Adrenal gland (tissue), 9 donors: ENCODE measurements at regions not wholly inside any gene's neighbourhood (a gene's known extent, or its start where the extent isn't known, plus 50 kb on each side); places are given as distances from the start of the nearest gene placed in this dataset.

ENCODE experiments used
- DNase-seq, 7 donors: peaks; one replicate each; pipeline ENCODE4 v3.0.0-alpha.2; 2019 to 2020
- H3K27ac ChIP-seq, 5 donors: fragments of 200-600 bp; sonication (generic) in 4 of 5; 1 replicate in 3 of 5; 2 replicates in 2 of 5; pipeline versions ENCODE4 v1.5.1 to v1.8.0; 2016 to 2020; ENCODE audit warnings: mild to moderate bottlenecking in 1 of 5
- H3K27me3 ChIP-seq: fragments of 200-600 bp; 2 replicates; pipeline ENCODE4 v1.8.0; 2021
- H3K36me3 ChIP-seq, 2 donors: fragments of 200-600 bp; replicated peaks in 1 of 2; 1 replicate in 1 of 2; 2 replicates in 1 of 2; pipeline versions ENCODE4 v1.5.1 to v1.8.0; 2018 to 2022
- H3K4me1 ChIP-seq, 2 donors: fragments of 200-600 bp; replicated peaks in 1 of 2; 1 replicate in 1 of 2; 2 replicates in 1 of 2; pipeline versions ENCODE4 v1.5.1 to v1.8.0; 2018 to 2021
- H3K4me3 ChIP-seq, 4 donors: fragments of 200-600 bp; sonication (generic) in 3 of 4; one replicate each; pipeline ENCODE4 v1.5.1; 2016 to 2018
- H3K9me3 ChIP-seq, 3 donors: fragments of 200-600 bp; sonication (generic) in 1 of 3; replicated peaks in 1 of 3; 1 replicate in 2 of 3; 2 replicates in 1 of 3; pipeline versions ENCODE4 v1.5.1 to v1.8.0; 2016 to 2021
- POLR2A ChIP-seq, 2 donors: fragments of 450-650 bp; IDR thresholded peaks; one replicate each; pipeline ENCODE4 v1.6.1; 2017; ENCODE audit warnings: antibody characterized with exemption in 2 of 2, mild to moderate bottlenecking in 2 of 2, moderate library complexity in 1 of 2
- WGBS, 4 donors: extraction: QIAGEN DNeasy Blood & Tissue Kit in 2 of 4; methylation state at CpG; one replicate each; pipeline versions ENCODE4 v1.1.5 to v1.1.7; 2013 to 2017; 5-methylcytosine and 5-hydroxymethylcytosine counted together
- intact Hi-C, 2 donors: fragments of 100-400 bp; cut with DNase I; formaldehyde crosslinking; loops; one replicate each; pipeline versions ENCODE4 v1.14.1 to v1.15.0; 2022 to 2023
- TF ChIP-seq, protein P1 (sequence below), 6 experiments: fragments of 450-650 bp in 4 of 6; fragments of 200-600 bp in 2 of 6; sonication (generic) in 1 of 6; IDR thresholded peaks; 1 replicate in 5 of 6; 2 replicates in 1 of 6; pipeline versions ENCODE4 v1.5.1 to v1.8.0; 2016 to 2021; ENCODE audit warnings: antibody characterized with exemption in 6 of 6, mild to moderate bottlenecking in 2 of 6, moderate library complexity in 1 of 6
- donor health status: healthy with polysubstance abuse.
- donor health status: Bipolar disorder and iron deficiency.
- donor health status: DM: yes; HTN: yes; CAD: no.
- donor health status: DM: no; HTN: no; CAD: no.
- donor health status: DM: no; HTN: no; CAD: no.

DNA sequence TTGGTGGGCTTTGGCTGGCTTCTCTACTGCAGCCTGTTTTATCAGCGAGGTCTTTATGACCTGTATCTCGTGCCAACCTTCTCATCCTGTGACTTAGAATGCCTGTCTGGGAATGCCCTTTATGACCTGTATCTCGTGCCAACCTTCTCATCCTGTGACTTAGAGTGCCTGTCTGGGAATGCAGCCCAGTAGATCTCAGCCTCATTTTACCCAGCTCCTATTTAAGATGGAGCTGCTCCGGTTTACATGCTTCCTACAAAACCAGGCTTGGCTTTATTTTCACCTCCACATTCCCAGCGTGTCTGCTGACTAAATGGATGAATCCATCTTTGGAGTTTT, 395.3 kb downstream of the PREX1 start:
- intact Hi-C loops: no loop called here
- H3K27ac ChIP-seq: no peak overlapping the region
- H3K4me1 ChIP-seq: no peaks in the 10 kb centered on the region
- H3K4me3 ChIP-seq: no peak overlapping the region
- TF ChIP-seq POLR2A (IDR thresholded peaks at IDR 0.05): no peak
- TF ChIP-seq, protein P1, sequence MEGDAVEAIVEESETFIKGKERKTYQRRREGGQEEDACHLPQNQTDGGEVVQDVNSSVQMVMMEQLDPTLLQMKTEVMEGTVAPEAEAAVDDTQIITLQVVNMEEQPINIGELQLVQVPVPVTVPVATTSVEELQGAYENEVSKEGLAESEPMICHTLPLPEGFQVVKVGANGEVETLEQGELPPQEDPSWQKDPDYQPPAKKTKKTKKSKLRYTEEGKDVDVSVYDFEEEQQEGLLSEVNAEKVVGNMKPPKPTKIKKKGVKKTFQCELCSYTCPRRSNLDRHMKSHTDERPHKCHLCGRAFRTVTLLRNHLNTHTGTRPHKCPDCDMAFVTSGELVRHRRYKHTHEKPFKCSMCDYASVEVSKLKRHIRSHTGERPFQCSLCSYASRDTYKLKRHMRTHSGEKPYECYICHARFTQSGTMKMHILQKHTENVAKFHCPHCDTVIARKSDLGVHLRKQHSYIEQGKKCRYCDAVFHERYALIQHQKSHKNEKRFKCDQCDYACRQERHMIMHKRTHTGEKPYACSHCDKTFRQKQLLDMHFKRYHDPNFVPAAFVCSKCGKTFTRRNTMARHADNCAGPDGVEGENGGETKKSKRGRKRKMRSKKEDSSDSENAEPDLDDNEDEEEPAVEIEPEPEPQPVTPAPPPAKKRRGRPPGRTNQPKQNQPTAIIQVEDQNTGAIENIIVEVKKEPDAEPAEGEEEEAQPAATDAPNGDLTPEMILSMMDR (IDR thresholded peaks at IDR 0.05): no peak
- no peak for DNase-seq
- H3K27me3 ChIP-seq: no peaks in the 10 kb centered on the region
- H3K36me3 ChIP-seq: no peaks in the 10 kb centered on the region
- 56 to 68% (median 60%) methylated on average over 5 of the region's 5 CpGs for WGBS, 4 donors
- H3K9me3 ChIP-seq: no peaks in the 10 kb centered on the region

DNA sequence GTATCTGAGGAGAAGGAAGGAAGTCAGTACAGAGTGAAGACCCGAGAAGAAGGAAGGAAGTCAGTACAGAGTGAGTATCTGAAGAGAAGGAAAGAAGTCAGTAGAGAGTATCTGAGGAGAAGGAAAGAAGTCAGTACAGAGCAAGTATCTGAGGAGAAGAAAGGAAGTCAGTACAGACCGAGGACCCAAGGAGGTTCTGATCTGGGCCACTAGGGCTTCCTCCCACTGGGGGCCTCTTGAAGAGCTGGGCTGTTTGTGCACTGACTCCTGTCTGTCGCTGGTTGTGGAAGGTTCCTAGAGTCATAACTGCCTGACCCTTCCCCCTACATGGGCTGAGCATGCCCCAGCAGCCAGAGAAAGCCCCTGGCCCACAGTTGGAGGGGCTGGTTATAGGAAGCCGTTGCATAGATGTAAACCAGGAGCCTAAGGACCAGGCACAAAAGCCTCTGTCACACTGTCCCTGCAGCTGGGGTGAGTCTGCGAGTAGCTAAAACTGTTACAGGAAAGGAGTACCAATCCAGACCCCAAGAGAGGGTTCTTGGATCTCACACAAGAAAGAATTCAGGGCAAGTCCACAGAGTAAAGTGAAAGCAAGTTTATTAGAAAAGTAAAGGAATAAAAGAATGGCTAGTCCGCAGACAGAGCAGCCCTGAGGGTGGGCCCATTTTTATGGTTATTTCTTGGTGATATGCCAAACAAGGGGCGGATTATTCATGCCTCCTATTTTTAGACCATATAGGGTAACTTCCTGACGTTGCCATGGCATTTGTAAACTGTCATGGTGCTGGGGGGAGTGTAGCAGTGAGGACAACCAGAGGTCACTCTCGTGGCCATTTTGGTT, 395.9 kb downstream of the PREX1 start:
- peaks cover 5% of the 10 kb centered on the region for H3K27me3 ChIP-seq
- H3K9me3 ChIP-seq: no peaks in the 10 kb centered on the region
- intact Hi-C loops: no loop called here
- H3K4me3 ChIP-seq: no peak overlapping the region
- no peak overlapping the region for H3K27ac ChIP-seq
- DNase-seq: no peak
- WGBS, 4 donors: 64 to 74% (median 67%) methylated on average over 9 of the region's 9 CpGs
- H3K36me3 ChIP-seq: no peaks in the 10 kb centered on the region
- no peaks in the 10 kb centered on the region for H3K4me1 ChIP-seq
- TF ChIP-seq, protein P1 (IDR thresholded peaks at IDR 0.05): no peak
- TF ChIP-seq POLR2A (IDR thresholded peaks at IDR 0.05): no peak

DNA sequence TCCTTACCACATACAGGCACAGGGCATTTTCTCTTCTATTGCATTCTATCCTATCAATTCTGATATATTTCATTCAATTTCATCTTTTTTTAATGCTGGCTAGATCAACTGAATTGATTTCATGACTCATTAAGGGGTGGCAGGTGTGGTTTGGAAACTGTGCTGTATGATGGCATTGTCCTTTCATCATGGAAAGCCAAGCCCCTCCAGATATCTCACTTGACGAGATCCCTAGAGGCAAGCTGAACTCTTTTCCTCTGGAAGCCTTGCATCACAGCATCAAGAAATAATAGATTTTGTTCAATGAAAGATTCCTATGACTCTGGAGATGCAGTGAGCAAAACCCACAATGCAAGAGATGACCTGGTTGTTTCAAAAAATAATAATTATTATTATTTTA, 401.2 kb downstream of the PREX1 start:
- TF ChIP-seq, protein P1 (IDR thresholded peaks at IDR 0.05): no peak
- TF ChIP-seq POLR2A (IDR thresholded peaks at IDR 0.05): no peak
- intact Hi-C loops: no loop called here
- Histone ChIP-seq H3K36me3 (no peaks in the 10 kb centered on the region), H3K4me3 (no peak overlapping the region), H3K27ac (no peak overlapping the region), H3K4me1 (no peaks in the 10 kb centered on the region), H3K27me3 (peaks cover 10% of the 10 kb centered on the region), H3K9me3 (no peaks in the 10 kb centered on the region)
- WGBS, 4 donors: 50 to 93% (median 74%) methylated on average over 1 of the region's 1 CpG
- DNase-seq: no peak

DNA sequence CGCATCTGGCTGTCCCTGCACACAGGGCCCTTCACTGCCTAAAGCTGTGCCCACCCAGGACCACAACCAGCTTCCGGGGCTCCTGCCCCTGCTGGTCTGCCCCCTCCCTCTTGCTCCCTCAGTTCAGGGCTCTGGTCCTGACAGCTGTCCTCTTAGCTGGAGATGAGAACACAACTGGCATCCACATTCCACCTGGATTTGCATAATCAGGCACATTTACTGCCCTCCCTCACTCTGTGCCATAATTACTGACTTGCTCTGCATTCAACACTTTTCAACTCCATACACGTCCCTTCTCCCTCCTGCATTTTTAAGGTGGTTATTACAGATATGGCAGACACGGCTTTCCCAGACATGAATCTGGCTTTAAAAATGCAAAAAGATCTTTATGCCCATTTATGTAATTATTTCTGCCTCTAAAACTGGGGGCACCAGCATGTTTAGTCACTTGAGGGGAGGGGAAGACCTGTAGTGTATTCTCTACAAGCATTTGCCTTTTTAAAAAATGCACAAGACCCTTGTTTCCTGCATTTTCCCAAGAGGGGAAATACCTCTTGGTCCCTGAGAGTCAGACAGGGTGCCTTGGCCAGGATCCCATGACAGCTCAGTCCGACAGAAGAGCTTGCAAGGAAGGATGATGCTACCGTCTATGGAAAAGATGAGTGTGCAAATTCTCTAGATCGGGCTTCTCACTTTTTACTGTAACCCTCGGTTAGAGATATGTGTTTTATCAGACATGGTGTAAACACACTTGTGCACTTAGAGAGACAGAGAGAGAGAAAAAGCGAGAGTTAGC, 401.8 kb downstream of the PREX1 start:
- Histone ChIP-seq H3K27me3 (peaks cover 10% of the 10 kb centered on the region), H3K4me3 (no peak overlapping the region), H3K4me1 (no peaks in the 10 kb centered on the region), H3K9me3 (no peaks in the 10 kb centered on the region), H3K27ac (no peak overlapping the region), H3K36me3 (no peaks in the 10 kb centered on the region)
- intact Hi-C loops: no loop called here
- WGBS, 4 donors: 39 to 63% (median 56%) methylated on average over 7 to 9 of the region's 9 CpGs
- DNase-seq: no peak
- TF ChIP-seq POLR2A (IDR thresholded peaks at IDR 0.05): no peak
